OCI-LY3 (cell line): ENCODE measurements at regions not wholly inside any gene's neighbourhood (a gene's known extent, or its start where the extent isn't known, plus 50 kb on each side); places are given as distances from the start of the nearest gene placed in this dataset.

Experiments used
- EZH2phosphoT487 ChIP-seq: fragments of 200-600 bp; shearing (Covaris generic); IDR thresholded peaks from 2 replicates; pipeline ENCODE4 v1.6.1; 2018; ENCODE audit warnings: antibody characterized with exemption, mixed run types, low read depth
- TF ChIP-seq, protein P1 (sequence below): fragments of 200-600, 300-600 bp; sonication (generic); IDR thresholded peaks from 2 replicates; pipeline ENCODE4 v1.5.1; 2014; ENCODE audit warnings: antibody characterized with exemption, low read length, low read depth

DNA sequence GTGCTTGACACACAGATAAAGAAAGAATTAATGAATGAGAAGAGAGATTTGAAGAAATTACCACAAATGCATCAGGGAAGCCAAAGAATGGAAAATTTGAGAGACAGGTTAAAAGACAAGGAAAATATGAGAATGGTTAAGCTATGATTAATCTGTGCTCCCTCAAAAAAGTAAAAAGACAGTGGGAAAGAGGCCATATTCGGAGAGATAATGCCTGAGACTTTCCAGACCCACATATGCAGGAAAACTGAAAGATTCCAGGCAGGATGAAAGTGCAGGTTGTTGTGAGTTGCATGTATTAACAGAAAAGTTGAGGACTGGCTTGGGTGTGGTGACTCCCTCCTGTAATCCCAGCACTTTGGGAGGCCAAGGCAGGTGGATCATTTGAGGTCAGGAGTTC is 302.3 kb downstream of the UACA start:
- TF ChIP-seq, protein P1, sequence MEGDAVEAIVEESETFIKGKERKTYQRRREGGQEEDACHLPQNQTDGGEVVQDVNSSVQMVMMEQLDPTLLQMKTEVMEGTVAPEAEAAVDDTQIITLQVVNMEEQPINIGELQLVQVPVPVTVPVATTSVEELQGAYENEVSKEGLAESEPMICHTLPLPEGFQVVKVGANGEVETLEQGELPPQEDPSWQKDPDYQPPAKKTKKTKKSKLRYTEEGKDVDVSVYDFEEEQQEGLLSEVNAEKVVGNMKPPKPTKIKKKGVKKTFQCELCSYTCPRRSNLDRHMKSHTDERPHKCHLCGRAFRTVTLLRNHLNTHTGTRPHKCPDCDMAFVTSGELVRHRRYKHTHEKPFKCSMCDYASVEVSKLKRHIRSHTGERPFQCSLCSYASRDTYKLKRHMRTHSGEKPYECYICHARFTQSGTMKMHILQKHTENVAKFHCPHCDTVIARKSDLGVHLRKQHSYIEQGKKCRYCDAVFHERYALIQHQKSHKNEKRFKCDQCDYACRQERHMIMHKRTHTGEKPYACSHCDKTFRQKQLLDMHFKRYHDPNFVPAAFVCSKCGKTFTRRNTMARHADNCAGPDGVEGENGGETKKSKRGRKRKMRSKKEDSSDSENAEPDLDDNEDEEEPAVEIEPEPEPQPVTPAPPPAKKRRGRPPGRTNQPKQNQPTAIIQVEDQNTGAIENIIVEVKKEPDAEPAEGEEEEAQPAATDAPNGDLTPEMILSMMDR, result no peak
- TF ChIP-seq EZH2phosphoT487, result no peak
